ENCODE measurements at regions not wholly inside any gene's neighbourhood (a gene's known extent, or its start where the extent isn't known, plus 50 kb on each side); places are given as distances from the start of the nearest gene placed in this dataset.

DNA sequence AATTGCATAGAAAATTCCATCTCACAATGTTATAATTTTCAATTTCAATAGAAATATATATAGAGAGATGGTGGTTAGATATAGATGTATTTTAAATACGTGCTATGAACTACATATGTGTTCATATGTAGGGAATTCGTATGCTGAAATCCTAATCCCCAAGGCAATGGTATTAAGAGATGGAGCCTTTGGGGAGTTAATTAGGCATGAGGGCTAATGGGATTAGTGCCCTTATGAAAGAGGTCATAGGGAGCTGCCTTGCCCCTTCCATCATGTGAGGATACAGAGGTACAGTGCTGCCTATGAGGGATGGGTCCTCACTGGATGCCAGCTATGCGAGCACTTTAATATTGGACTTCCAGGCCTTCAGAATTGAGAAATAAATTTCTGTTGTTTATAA lies 79.6 kb upstream of the CCDC54 start:
- H3K36me3 ChIP-seq (ENCODE audit: control insufficient read depth, insufficient read depth, low read length): no peaks in the 10 kb centered on the region
- 94 to 100% methylated on average over 2 to 3 of the region's 3 CpGs for WGBS, 2 experiments (ENCODE audit: insufficient coverage in 1 of 2, insufficient read length in 1 of 2)

DNA sequence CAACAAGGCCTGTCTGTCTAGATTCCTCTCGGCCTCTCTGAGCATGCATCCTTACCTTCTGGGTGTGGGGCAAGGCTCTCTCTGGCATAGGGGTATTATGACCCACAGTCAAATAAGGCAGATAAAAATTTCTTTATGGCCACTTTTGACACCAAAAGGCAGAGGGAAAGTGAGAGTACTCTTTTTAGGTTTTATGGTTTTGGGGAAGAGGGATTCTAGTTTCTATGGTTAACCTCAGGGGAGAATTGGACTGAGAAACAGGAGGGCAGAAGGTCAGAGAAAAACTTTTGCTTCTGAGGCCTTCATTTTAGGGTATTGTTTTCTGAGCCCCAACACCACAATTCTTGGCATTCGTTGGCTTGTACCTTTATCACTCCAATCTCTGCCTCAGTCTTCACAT lies 70.0 kb upstream of the CCDC54 start:
- no peak overlapping the region for H3K27ac Mint-ChIP-seq
- no peaks in the 10 kb centered on the region for H3K9me3 Mint-ChIP-seq
- Histone ChIP-seq H3K4me3 (ENCODE audit: low read length) (no peak overlapping the region), H3K27ac (ENCODE audit: low read depth, low read length) (no peak overlapping the region), H3K9ac (ENCODE audit: extremely low read depth, low read length, poor library complexity, severe bottlenecking) (no peak overlapping the region), H3K4me1 (ENCODE audit: control insufficient read depth, insufficient read depth, low read length) (peaks cover 3% of the 10 kb centered on the region), H3K27me3 (ENCODE audit: control insufficient read depth, insufficient read depth, low read length, poor library complexity, severe bottlenecking) (no peaks in the 10 kb centered on the region), H3K36me3 (ENCODE audit: control insufficient read depth, insufficient read depth, low read length) (no peaks in the 10 kb centered on the region), H3K9me3 (ENCODE audit: control insufficient read depth, low read length) (no peaks in the 10 kb centered on the region)
- peaks cover 22% of the 10 kb centered on the region for H3K4me1 Mint-ChIP-seq
- no peak overlapping the region for H3K4me3 Mint-ChIP-seq
- 98 to 100% methylated on average over 1 to 2 of the region's 2 CpGs for WGBS, 2 experiments (ENCODE audit: insufficient coverage in 1 of 2, insufficient read length in 1 of 2)
- no peaks in the 10 kb centered on the region for H3K36me3 Mint-ChIP-seq (ENCODE audit: low read depth)
- DNase-seq: no peak
- TF ChIP-seq, protein P1, sequence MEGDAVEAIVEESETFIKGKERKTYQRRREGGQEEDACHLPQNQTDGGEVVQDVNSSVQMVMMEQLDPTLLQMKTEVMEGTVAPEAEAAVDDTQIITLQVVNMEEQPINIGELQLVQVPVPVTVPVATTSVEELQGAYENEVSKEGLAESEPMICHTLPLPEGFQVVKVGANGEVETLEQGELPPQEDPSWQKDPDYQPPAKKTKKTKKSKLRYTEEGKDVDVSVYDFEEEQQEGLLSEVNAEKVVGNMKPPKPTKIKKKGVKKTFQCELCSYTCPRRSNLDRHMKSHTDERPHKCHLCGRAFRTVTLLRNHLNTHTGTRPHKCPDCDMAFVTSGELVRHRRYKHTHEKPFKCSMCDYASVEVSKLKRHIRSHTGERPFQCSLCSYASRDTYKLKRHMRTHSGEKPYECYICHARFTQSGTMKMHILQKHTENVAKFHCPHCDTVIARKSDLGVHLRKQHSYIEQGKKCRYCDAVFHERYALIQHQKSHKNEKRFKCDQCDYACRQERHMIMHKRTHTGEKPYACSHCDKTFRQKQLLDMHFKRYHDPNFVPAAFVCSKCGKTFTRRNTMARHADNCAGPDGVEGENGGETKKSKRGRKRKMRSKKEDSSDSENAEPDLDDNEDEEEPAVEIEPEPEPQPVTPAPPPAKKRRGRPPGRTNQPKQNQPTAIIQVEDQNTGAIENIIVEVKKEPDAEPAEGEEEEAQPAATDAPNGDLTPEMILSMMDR (conservative IDR thresholded peaks at IDR 0.05): no peak
- no peaks in the 10 kb centered on the region for H3K27me3 Mint-ChIP-seq (ENCODE audit: insufficient read depth)

More for the DNA sequence above, 79.6 kb upstream of the CCDC54 start:
- TF ChIP-seq, protein P1 (conservative IDR thresholded peaks at IDR 0.05): no peak
- Histone ChIP-seq H3K27me3 (ENCODE audit: control insufficient read depth, insufficient read depth, low read length, poor library complexity, severe bottlenecking) (no peaks in the 10 kb centered on the region), H3K4me1 (ENCODE audit: control insufficient read depth, insufficient read depth, low read length) (no peaks in the 10 kb centered on the region), H3K9me3 (ENCODE audit: control insufficient read depth, low read length) (peaks cover 19% of the 10 kb centered on the region), H3K27ac (ENCODE audit: low read depth, low read length) (no peak overlapping the region), H3K4me3 (ENCODE audit: low read length) (no peak overlapping the region), H3K9ac (ENCODE audit: extremely low read depth, low read length, poor library complexity, severe bottlenecking) (no peak overlapping the region)
- H3K4me3 Mint-ChIP-seq: no peak overlapping the region
- H3K9me3 Mint-ChIP-seq: peaks cover 16% of the 10 kb centered on the region
- no peaks in the 10 kb centered on the region for H3K36me3 Mint-ChIP-seq (ENCODE audit: low read depth)
- H3K27ac Mint-ChIP-seq: no peak overlapping the region
- H3K4me1 Mint-ChIP-seq: peaks cover 5% of the 10 kb centered on the region
- no peak for DNase-seq
- no peaks in the 10 kb centered on the region for H3K27me3 Mint-ChIP-seq (ENCODE audit: insufficient read depth)

DNA sequence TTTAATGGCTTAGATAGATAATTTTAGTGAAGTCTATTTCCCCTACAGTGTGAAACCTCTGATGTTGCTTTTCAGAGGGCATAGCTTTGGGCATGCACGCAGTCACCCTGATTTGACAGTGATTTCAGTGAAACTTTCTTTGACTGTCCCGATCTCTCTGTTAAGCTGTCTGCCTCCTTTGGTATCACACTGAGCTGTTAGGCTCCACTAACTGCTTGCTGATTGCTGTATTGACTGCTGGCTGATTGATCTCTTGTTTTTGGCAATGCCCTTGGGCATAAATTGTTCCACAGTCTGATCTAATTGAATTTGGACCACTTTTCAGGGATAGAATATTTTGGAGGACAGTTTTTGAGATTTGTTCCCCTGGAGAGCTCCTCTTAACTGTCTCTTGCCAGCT lies 68.5 kb upstream of the CCDC54 start:
- Mint-ChIP-seq H3K4me1 (peaks cover 12% of the 10 kb centered on the region), H3K9me3 (no peaks in the 10 kb centered on the region), H3K27ac (no peak overlapping the region), H3K36me3 (ENCODE audit: low read depth) (no peaks in the 10 kb centered on the region), H3K27me3 (ENCODE audit: insufficient read depth) (no peaks in the 10 kb centered on the region), H3K4me3 (no peak overlapping the region)
- Histone ChIP-seq H3K36me3 (ENCODE audit: control insufficient read depth, insufficient read depth, low read length) (no peaks in the 10 kb centered on the region), H3K27me3 (ENCODE audit: control insufficient read depth, insufficient read depth, low read length, poor library complexity, severe bottlenecking) (no peaks in the 10 kb centered on the region), H3K9ac (ENCODE audit: extremely low read depth, low read length, poor library complexity, severe bottlenecking) (no peak overlapping the region), H3K4me1 (ENCODE audit: control insufficient read depth, insufficient read depth, low read length) (peaks cover 3% of the 10 kb centered on the region), H3K27ac (ENCODE audit: low read depth, low read length) (no peak overlapping the region), H3K9me3 (ENCODE audit: control insufficient read depth, low read length) (no peaks in the 10 kb centered on the region), H3K4me3 (ENCODE audit: low read length) (no peak overlapping the region)
- TF ChIP-seq, protein P1 (conservative IDR thresholded peaks at IDR 0.05): no peak
- 22 to 26% methylated on average over 2 of the region's 2 CpGs for WGBS, 2 experiments (ENCODE audit: insufficient coverage in 1 of 2, insufficient read length in 1 of 2)
- DNase-seq: peak; percentile 68

Measured in endodermal cell (in vitro differentiated cells).